ENCODE measurements at regions not wholly inside any gene's neighbourhood (a gene's known extent, or its start where the extent isn't known, plus 50 kb on each side); places are given as distances from the start of the nearest gene placed in this dataset.

DNA sequence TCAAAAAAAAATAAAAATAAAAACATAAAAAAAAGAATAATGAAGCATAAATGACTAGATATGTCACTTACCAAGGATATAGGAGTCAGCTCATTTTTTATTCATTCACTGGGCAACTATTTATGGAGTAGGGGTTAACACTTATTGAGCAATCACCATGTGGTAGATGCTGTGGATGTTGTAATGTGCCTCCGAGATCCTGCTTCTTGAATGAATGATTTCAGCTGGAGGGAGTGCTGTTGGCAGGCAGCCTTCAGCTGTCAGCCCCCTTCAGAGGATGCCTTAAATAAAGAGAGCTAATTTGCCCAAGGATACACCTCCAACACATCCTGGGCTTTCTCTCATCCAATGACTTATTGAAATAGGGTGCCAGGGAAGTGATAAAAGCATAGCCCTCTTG, 229.5 kb upstream of the DTNBP1 start:
- Histone ChIP-seq H3K9ac (ENCODE audit: insufficient read depth, low read length, poor library complexity, severe bottlenecking) (no peak overlapping the region), H3K9me3 (replicated peaks in 1 of 2; ENCODE audit: control insufficient read depth in 1 of 2, insufficient read depth in 1 of 2, low read length in 2 of 2) (no peaks in the 10 kb centered on the region), H2AFZ (ENCODE audit: insufficient read depth, low read depth, low read length, poor library complexity, severe bottlenecking) (no peak overlapping the region), H3K27ac (ENCODE audit: low read depth in 1 of 2, low read length in 2 of 2) (peak overlapping the region in 1 of 2 donors; percentile 47), H3K4me2 (replicated peaks; ENCODE audit: extremely low read depth, low read length, poor library complexity, severe bottlenecking) (peak overlapping the region; percentile 9), H3K4me3 (replicated peaks in 1 of 3; ENCODE audit: low read depth in 2 of 3, low read length in 3 of 3) (peak overlapping the region in 1 of 3 experiments; percentile 1), H4K20me1 (ENCODE audit: insufficient read depth, low read length) (no peaks in the 10 kb centered on the region), H3K36me3 (replicated peaks in 1 of 2; ENCODE audit: control insufficient read depth in 1 of 2, insufficient read depth in 2 of 2, low read length in 2 of 2) (no peaks in the 10 kb centered on the region), H3K4me1 (ENCODE audit: control insufficient read depth in 1 of 2, insufficient read depth in 2 of 2, low read length in 2 of 2) (peaks cover 52 to 56% of the 10 kb centered on the region in 2 donors), H3K27me3 (ENCODE audit: control insufficient read depth in 2 of 2, insufficient read depth in 2 of 2, low read length in 2 of 2) (no peaks in the 10 kb centered on the region), H3K79me2 (ENCODE audit: insufficient read depth, low read length) (no peaks in the 10 kb centered on the region)
- no CpG with 5 or more reads among the region's 1 CpG for WGBS (ENCODE audit: insufficient coverage)
- DNase-seq = peak; percentile 38 to 70 (median 67)
- H3K27me3 Mint-ChIP-seq (ENCODE audit: low read depth in 3 of 3) = peaks cover 0 to 1% (median 0%) of the 10 kb centered on the region in 3 donors
- peak overlapping the region in 6 of 7 donors; percentile 57 to 86 (median 76) for H3K27ac Mint-ChIP-seq
- H3K4me1 Mint-ChIP-seq = peaks cover 67% of the 10 kb centered on the region
- peaks cover 0 to 3% (median 2%) of the 10 kb centered on the region in 7 donors for H3K9me3 Mint-ChIP-seq
- H3K4me3 Mint-ChIP-seq = no peak overlapping the region
- TF ChIP-seq CTCF (IDR thresholded peaks at IDR 0.05) = no peak
- intact Hi-C loops (cut with micrococcal nuclease) = no loop called here
- no peaks in the 10 kb centered on the region for H3K36me3 Mint-ChIP-seq

DNA sequence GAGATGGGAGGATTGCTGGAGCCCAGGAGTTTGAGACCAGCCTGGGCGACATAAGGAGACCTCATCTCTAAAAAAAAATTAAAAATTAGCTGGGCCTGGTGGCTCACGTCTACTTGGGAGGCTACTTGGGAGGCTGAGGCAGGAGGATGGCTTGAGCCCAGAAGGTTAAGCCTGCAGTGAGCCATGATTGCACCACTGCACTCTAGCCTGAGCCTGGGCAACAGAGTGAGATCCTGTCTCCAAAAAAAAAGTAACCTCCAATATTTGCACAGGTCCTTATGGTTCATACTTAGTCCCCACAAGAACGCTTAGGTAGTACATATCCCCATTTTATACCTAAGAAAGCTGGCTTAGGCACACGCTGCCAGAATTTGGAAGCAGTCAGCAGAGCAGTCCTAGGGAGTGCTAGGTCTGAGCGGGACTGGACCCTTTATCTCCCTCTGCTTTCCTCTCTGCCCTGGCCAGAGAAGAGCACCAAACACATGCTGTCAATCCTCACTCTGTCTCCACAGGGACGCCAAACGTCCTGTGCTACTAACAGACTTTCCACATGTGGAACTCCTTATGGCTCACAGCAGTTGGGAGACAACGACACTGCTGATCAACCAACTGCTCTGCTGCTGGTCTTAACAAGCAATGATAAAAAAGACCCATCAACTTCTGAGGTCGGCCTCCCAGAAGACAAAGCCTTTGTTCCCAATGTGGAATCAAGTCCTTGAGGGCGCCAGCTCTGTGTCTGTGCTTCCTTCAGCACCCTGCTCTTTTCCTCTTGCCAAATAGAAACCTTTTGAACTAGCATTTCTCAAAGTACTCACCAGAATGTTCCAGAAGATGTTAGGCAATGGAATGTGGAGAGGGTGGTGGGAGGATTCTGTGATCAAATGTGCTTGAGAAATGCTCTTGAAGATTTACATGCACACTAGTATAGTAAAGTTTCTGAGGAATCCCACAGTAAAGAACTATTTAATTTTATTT, 226.3 kb upstream of the DTNBP1 start:
- DNase-seq = no peak

More for the DNA sequence above, 226.3 kb upstream of the DTNBP1 start:
- Histone ChIP-seq H3K9ac (ENCODE audit: insufficient read depth, low read length, poor library complexity, severe bottlenecking) (no peak overlapping the region), H3K4me1 (ENCODE audit: control insufficient read depth in 1 of 2, insufficient read depth in 2 of 2, low read length in 2 of 2) (peaks cover 51 to 56% of the 10 kb centered on the region in 2 donors), H4K20me1 (ENCODE audit: insufficient read depth, low read length) (no peaks in the 10 kb centered on the region), H3K27ac (ENCODE audit: low read depth in 1 of 2, low read length in 2 of 2) (peak overlapping the region; percentile 8 to 66), H3K4me3 (replicated peaks in 1 of 3; ENCODE audit: low read depth in 2 of 3, low read length in 3 of 3) (no peak overlapping the region), H3K4me2 (replicated peaks; ENCODE audit: extremely low read depth, low read length, poor library complexity, severe bottlenecking) (no peak overlapping the region), H3K9me3 (replicated peaks in 1 of 2; ENCODE audit: control insufficient read depth in 1 of 2, insufficient read depth in 1 of 2, low read length in 2 of 2) (no peaks in the 10 kb centered on the region), H3K79me2 (ENCODE audit: insufficient read depth, low read length) (no peaks in the 10 kb centered on the region), H3K27me3 (ENCODE audit: control insufficient read depth in 2 of 2, insufficient read depth in 2 of 2, low read length in 2 of 2) (no peaks in the 10 kb centered on the region), H3K36me3 (replicated peaks in 1 of 2; ENCODE audit: control insufficient read depth in 1 of 2, insufficient read depth in 2 of 2, low read length in 2 of 2) (no peaks in the 10 kb centered on the region), H2AFZ (ENCODE audit: insufficient read depth, low read depth, low read length, poor library complexity, severe bottlenecking) (peak overlapping the region; percentile 8)
- peaks cover 0 to 3% (median 3%) of the 10 kb centered on the region in 7 donors for H3K9me3 Mint-ChIP-seq
- peaks cover 0 to 1% (median 0%) of the 10 kb centered on the region in 3 donors for H3K27me3 Mint-ChIP-seq (ENCODE audit: low read depth in 3 of 3)
- H3K4me3 Mint-ChIP-seq = peak overlapping the region in 1 of 2 donors; percentile 35
- peak overlapping the region; percentile 33 to 87 (median 68) for H3K27ac Mint-ChIP-seq
- H3K4me1 Mint-ChIP-seq = peaks cover 66% of the 10 kb centered on the region
- WGBS (ENCODE audit: insufficient coverage) = 88% methylated on average over 6 of the region's 10 CpGs
- no peak for TF ChIP-seq CTCF (IDR thresholded peaks at IDR 0.05)
- intact Hi-C loops (cut with micrococcal nuclease) = no loop called here
- no peaks in the 10 kb centered on the region for H3K36me3 Mint-ChIP-seq

All from CD14-positive monocyte (primary cell).